HepG2 (cell line): ENCODE measurements at regions not wholly inside any gene's neighbourhood (a gene's known extent, or its start where the extent isn't known, plus 50 kb on each side); places are given as distances from the start of the nearest gene placed in this dataset.

Experiments
- ATAC-seq: fragments of 200-7000 bp; cut with Tn5 transposase; 3 replicates; pipeline ENCODE4 v1.9.1; 2020; ENCODE audit warnings: mild to moderate bottlenecking, moderate library complexity
- BruUV-seq: library from RNA; stranded (reverse); fragments of 400-500 nt; replicated peaks from 2 replicates; lab custom pipeline; 2021; lab: Mats Ljungman, UMichigan
- CTCF ChIA-PET: fragments of 300-600 bp; formaldehyde crosslinking; extraction: SDS; loops from one replicate; lab custom pipeline; 2021; ENCODE audit warnings: low total read pairs, inconsistent platforms, low intra/inter-chr PET ratio; lab: Yijun Ruan, JAX
- POLR2A ChIA-PET: fragments of 350-600 bp; sonication (Branson Sonifier 250); formaldehyde crosslinking; loops from one replicate; lab custom pipeline; 2020; ENCODE audit warnings: antibody characterized with exemption, inconsistent platforms; lab: Yijun Ruan, JAX
- DNase-seq: peaks from one replicate; pipeline ENCODE4 v3.0.0-alpha.2; 2015; ENCODE audit warnings: low spot score
- FAIRE-seq: peaks from 3 replicates; lab custom pipeline; 2011; peaks lifted over from hg19 to GRCh38; lab: Jason Lieb, UNC
- H2AFZ ChIP-seq: one replicate; pipeline ENCODE4 v1.6.1; 2011; ENCODE audit warnings: low read length, inconsistent platforms
- H3K27ac ChIP-seq: fragments of 300-600 bp; 3 replicates; pipeline ENCODE4 v1.8.0; 2011; ENCODE audit warnings: mixed run types, mild to moderate bottlenecking, mixed read lengths, low read length, inconsistent platforms; ENCODE audit not compliant: insufficient read depth; ENCODE audit errors: extremely low read length
- H3K27me3 ChIP-seq, 2 experiments: fragments of 200-600 bp in 1 of 2; 2 replicates in 1 of 2; 3 replicates in 1 of 2; pipeline versions ENCODE4 v1.6.0 to v1.8.0; 2011; ENCODE audit warnings: low read length in 2 of 2, mild to moderate bottlenecking in 2 of 2, moderate library complexity in 2 of 2, inconsistent platforms in 1 of 2; ENCODE audit not compliant: insufficient read depth in 2 of 2, control insufficient read depth in 1 of 2
- H3K36me3 ChIP-seq, 2 experiments: fragments of 200-600 bp in 1 of 2; replicated peaks in 1 of 2; 2 replicates in 1 of 2; 3 replicates in 1 of 2; pipeline versions ENCODE4 v1.5.1 to v1.8.0; 2011; ENCODE audit warnings: low read length in 2 of 2, inconsistent platforms in 1 of 2; ENCODE audit not compliant: insufficient read depth in 2 of 2, control insufficient read depth in 1 of 2
- H3K4me1 ChIP-seq: 2 replicates; pipeline ENCODE4 v1.5.1; 2012; ENCODE audit warnings: low read length, inconsistent platforms; ENCODE audit not compliant: insufficient read depth
- H3K4me2 ChIP-seq: 2 replicates; pipeline ENCODE4 v1.6.0; 2011; ENCODE audit warnings: low read depth, low read length, inconsistent platforms
- H3K4me3 ChIP-seq, 3 experiments: fragments of 200-600 bp in 1 of 3; sonication (generic), shearing (Covaris generic) in 1 of 3; replicated peaks in 1 of 3; 2 replicates each; pipeline ENCODE4 v1.5.1; 2011 to 2016; ENCODE audit warnings: low read length in 3 of 3, inconsistent platforms in 2 of 3, low read depth in 2 of 3, mild to moderate bottlenecking in 2 of 3, control low read depth in 1 of 3, mixed read lengths in 1 of 3; ENCODE audit not compliant: insufficient read depth in 1 of 3
- H3K79me2 ChIP-seq: one replicate; pipeline ENCODE4 v1.6.1; 2011; ENCODE audit warnings: low read length, inconsistent platforms; ENCODE audit not compliant: insufficient read depth
- H3K9ac ChIP-seq: 2 replicates; pipeline ENCODE4 v1.6.0; 2011; ENCODE audit warnings: mild to moderate bottlenecking, low read depth, low read length, inconsistent platforms; ENCODE audit not compliant: insufficient read depth
- H3K9me3 ChIP-seq: 2 replicates; pipeline ENCODE4 v1.5.1; 2012; ENCODE audit warnings: mild to moderate bottlenecking, low read length
- H4K20me1 ChIP-seq: 2 replicates; pipeline ENCODE4 v1.6.0; 2011; ENCODE audit warnings: inconsistent platforms, mild to moderate bottlenecking, low read length, moderate library complexity; ENCODE audit not compliant: insufficient read depth
- CREBL2 ChIP-seq: sonication (generic); formaldehyde crosslinking; IDR thresholded peaks from 2 replicates; pipeline ENCODE4 v1.8.1; 2023; ENCODE audit warnings: missing genetic modification reagents, mild to moderate bottlenecking, borderline replicate concordance
- HMG20A ChIP-seq: IDR thresholded peaks from 2 replicates; pipeline ENCODE4 v1.6.1; 2016; ENCODE audit warnings: borderline replicate concordance
- ISL2 ChIP-seq: sonication (generic); formaldehyde crosslinking; IDR thresholded peaks from 2 replicates; pipeline ENCODE4 v1.5.0; 2020; ENCODE audit warnings: missing genetic modification reagents
- STAG1 ChIP-seq: sonication (generic); formaldehyde crosslinking; IDR thresholded peaks from 2 replicates; pipeline ENCODE4 v1.4.0; 2020; ENCODE audit warnings: missing genetic modification reagents
- TEF ChIP-seq: sonication (generic); formaldehyde crosslinking; IDR thresholded peaks from 2 replicates; pipeline ENCODE4 v1.5.0; 2020; ENCODE audit warnings: missing genetic modification reagents
- THAP11 ChIP-seq: IDR thresholded peaks from 2 replicates; pipeline ENCODE4 v1.6.1; 2016; ENCODE audit warnings: missing biosample characterization, missing genetic modification reagents
- XBP1 ChIP-seq: sonication (generic); formaldehyde crosslinking; IDR thresholded peaks from 2 replicates; pipeline ENCODE4 v1.5.0; 2020; ENCODE audit warnings: missing genetic modification reagents
- ZBTB25 ChIP-seq: IDR thresholded peaks from 2 replicates; pipeline ENCODE4 v1.6.1; 2018; ENCODE audit warnings: missing genetic modification reagents
- ZKSCAN5 ChIP-seq: sonication (generic); formaldehyde crosslinking; IDR thresholded peaks from 2 replicates; pipeline ENCODE4 v1.5.1; 2020; ENCODE audit warnings: mild to moderate bottlenecking, missing genetic modification reagents
- ZNF343 ChIP-seq: sonication (generic); formaldehyde crosslinking; IDR thresholded peaks from 2 replicates; pipeline ENCODE4 v1.4.0; 2020; ENCODE audit warnings: mild to moderate bottlenecking, missing genetic modification reagents
- ZNF383 ChIP-seq: sonication (generic); formaldehyde crosslinking; IDR thresholded peaks from 2 replicates; pipeline ENCODE4 v1.4.0; 2020; ENCODE audit warnings: missing genetic modification reagents, mild to moderate bottlenecking, borderline replicate concordance
- ZNF7 ChIP-seq: IDR thresholded peaks from 2 replicates; pipeline ENCODE4 v1.6.1; 2016; ENCODE audit warnings: missing biosample characterization, missing genetic modification reagents
- ZNF773 ChIP-seq: sonication (generic); formaldehyde crosslinking; IDR thresholded peaks from 2 replicates; pipeline ENCODE4 v1.4.0; 2020; ENCODE audit warnings: missing genetic modification reagents, borderline replicate concordance
- in situ Hi-C: cut with HindIII; loops from 2 replicates; pipeline ENCODE4 v1.10.0; 2017; ENCODE audit warnings: low pct_unique_long_range_greater_than_20kb; ENCODE audit not compliant: extremely low pct_ligation_motif_present
- intact Hi-C: fragments of 100-400 bp; cut with micrococcal nuclease; formaldehyde crosslinking; loops from one replicate; pipeline ENCODE4 v1.10.0; 2022; ENCODE audit not compliant: unreplicated experiment

GRCh38 chr20:4563534-4563933 lies 122.7 kb upstream of the PRNP start (continued):
- TF ChIP-seq ZBTB25: 0 out of 2 replicates have a peak, but pooled peaks have one; percentile 49
- 0 out of 2 replicates have a peak, but pooled peaks have one; percentile 17 for TF ChIP-seq XBP1 (CRISPR knock-in tag)
- no peak for TF ChIP-seq CREBL2
- peak; percentile 63; the same call in 1 of the 2 replicates for TF ChIP-seq TEF (CRISPR knock-in tag)
- 0 out of 2 replicates have a peak, but pooled peaks have one; percentile 24 for TF ChIP-seq ISL2 (CRISPR knock-in tag)
- TF ChIP-seq ZNF383 (CRISPR knock-in tag): no peak
- TF ChIP-seq ZKSCAN5 (CRISPR knock-in tag): no peak

GRCh38 chr20:4563031-4563430 lies 123.2 kb upstream of the PRNP start:
- Histone ChIP-seq H3K4me2 (no peak overlapping the region), H3K4me3 (no peak overlapping the region), H3K36me3 (no peaks in the 10 kb centered on the region), H4K20me1 (no peaks in the 10 kb centered on the region), H2AFZ (no peak overlapping the region), H3K27me3 (no peaks in the 10 kb centered on the region), H3K9ac (no peak overlapping the region), H3K27ac (no peak overlapping the region), H3K4me1 (no peaks in the 10 kb centered on the region), H3K79me2 (no peaks in the 10 kb centered on the region), H3K9me3 (no peaks in the 10 kb centered on the region)
- no TSS peak for BruUV-seq
- in situ Hi-C loops (no loop called here), intact Hi-C loops (no loop called here)
- POLR2A ChIA-PET: no interaction called here
- FAIRE-seq (no peak), ATAC-seq (no peak), DNase-seq (no peak)
- TF ChIP-seq THAP11 (CRISPR knock-in tag): no peak
- TF ChIP-seq ZNF773 (CRISPR knock-in tag): no peak
- TF ChIP-seq ZNF7 (CRISPR knock-in tag): no peak
- no peak for TF ChIP-seq HMG20A (CRISPR knock-in tag)
- no peak for TF ChIP-seq STAG1 (CRISPR knock-in tag)
- TF ChIP-seq ZNF343 (CRISPR knock-in tag): no peak
- CTCF ChIA-PET: no interaction called here
